Astrocyte (in vitro differentiated cells and primary cell): ENCODE measurements at regions not wholly inside any gene's neighbourhood (a gene's known extent, or its start where the extent isn't known, plus 50 kb on each side); places are given as distances from the start of the nearest gene placed in this dataset.

Source experiments
- CTCF ChIP-seq: IDR thresholded peaks from 2 replicates; pipeline ENCODE4 v1.5.1; 2011; ENCODE audit warnings: low read depth, mild to moderate bottlenecking, inconsistent platforms, low read length, moderate library complexity; ENCODE audit not compliant: insufficient read depth
- EZH2 ChIP-seq: IDR thresholded peaks from 2 replicates; pipeline ENCODE4 v1.6.1; 2012; ENCODE audit warnings: mild to moderate bottlenecking, low read length, inconsistent platforms; ENCODE audit not compliant: insufficient read depth

- TF ChIP-seq CTCF (no peak), EZH2 (no peak)
Measured at GRCh38 chr21:38177919-38178652, 78.7 kb upstream of the KCNJ15 start.
